OCI-LY7 (cell line): ENCODE measurements at regions not wholly inside any gene's neighbourhood (a gene's known extent, or its start where the extent isn't known, plus 50 kb on each side); places are given as distances from the start of the nearest gene placed in this dataset.

Experiments
- BruUV-seq: library from RNA; stranded (reverse); fragments of 400-500 nt; replicated peaks from 2 replicates; lab custom pipeline; 2021; lab: Mats Ljungman, UMichigan
- CTCF ChIA-PET: fragments of 300-600 bp; sonication (Branson Sonifier 250); formaldehyde crosslinking; loops from one replicate; lab custom pipeline; 2022; ENCODE audit warnings: antibody characterized with exemption; ENCODE audit not compliant: unreplicated experiment; lab: Charles Lee
- POLR2A ChIA-PET: fragments of 300-600 bp; sonication (Branson Sonifier 250); formaldehyde crosslinking; loops from one replicate; lab custom pipeline; 2022; ENCODE audit warnings: antibody characterized with exemption; lab: Charles Lee
- DNase-seq: peaks from one replicate; pipeline ENCODE4 v3.0.0-alpha.2; 2015; ENCODE audit warnings: low spot score
- H2AFZ ChIP-seq: fragments of 200-600 bp; sonication (generic), shearing (Covaris generic); 2 replicates; pipeline ENCODE4 v1.6.1; 2014; ENCODE audit warnings: mild to moderate bottlenecking, antibody characterized with exemption, low read length, moderate library complexity
- H3K27ac ChIP-seq: fragments of 200-600 bp; sonication (generic); 2 replicates; pipeline ENCODE4 v1.5.1; 2014; ENCODE audit warnings: mixed run types, low read depth, mild to moderate bottlenecking, moderate library complexity, low read length, inconsistent platforms; ENCODE audit not compliant: poor library complexity, severe bottlenecking
- H3K36me3 ChIP-seq: fragments of 200-600 bp; sonication (generic); 2 replicates; pipeline ENCODE4 v1.6.1; 2014; ENCODE audit warnings: mild to moderate bottlenecking, antibody characterized with exemption, low read length, moderate library complexity, mixed read lengths; ENCODE audit not compliant: insufficient read depth
- H3K4me1 ChIP-seq: fragments of 200-600 bp; sonication (generic); 2 replicates; pipeline ENCODE4 v1.5.1; 2014; ENCODE audit warnings: mild to moderate bottlenecking, low read length; ENCODE audit not compliant: insufficient read depth, poor library complexity, severe bottlenecking
- H3K4me2 ChIP-seq: fragments of 200-600 bp; sonication (generic); 2 replicates; pipeline ENCODE4 v1.6.1; 2014; ENCODE audit warnings: mild to moderate bottlenecking, low read length
- H3K4me3 ChIP-seq: fragments of 200-600 bp; sonication (generic); 2 replicates; pipeline ENCODE4 v1.5.1; 2014; ENCODE audit warnings: mild to moderate bottlenecking, low read depth, low read length; ENCODE audit not compliant: poor library complexity, severe bottlenecking
- H3K79me2 ChIP-seq: fragments of 200-600 bp; sonication (generic); 2 replicates; pipeline ENCODE4 v1.6.1; 2016; ENCODE audit warnings: low read depth, mild to moderate bottlenecking, low read length, moderate library complexity, mixed read lengths; ENCODE audit not compliant: insufficient read depth
- H3K9me2 ChIP-seq: fragments of 200-600 bp; sonication (generic); 2 replicates; pipeline ENCODE4 v1.6.1; 2016; ENCODE audit warnings: mild to moderate bottlenecking, low read length, mixed read lengths; ENCODE audit not compliant: insufficient read depth
- H3K9me3 ChIP-seq: fragments of 200-600 bp; sonication (generic); 2 replicates; pipeline ENCODE4 v1.6.1; 2014; ENCODE audit warnings: mild to moderate bottlenecking, mixed run types, low read length, mixed read lengths
- H4K20me1 ChIP-seq: fragments of 200-600 bp; sonication (generic); 2 replicates; pipeline ENCODE4 v1.6.1; 2014; ENCODE audit warnings: mild to moderate bottlenecking, antibody characterized with exemption, low read length, moderate library complexity, mixed read lengths; ENCODE audit not compliant: insufficient read depth
- EZH2phosphoT487 ChIP-seq: fragments of 200-600 bp; sonication (generic); IDR thresholded peaks from 2 replicates; pipeline ENCODE4 v1.6.1; 2018; ENCODE audit warnings: low read depth, borderline replicate concordance, mild to moderate bottlenecking, mixed run types, antibody characterized with exemption, low read length, moderate library complexity, mixed read lengths
- intact Hi-C: fragments of 100-400 bp; cut with micrococcal nuclease; formaldehyde crosslinking; loops from one replicate; pipeline ENCODE4 v1.10.0; 2022; ENCODE audit not compliant: unreplicated experiment
- TF ChIP-seq, protein P1 (sequence below): fragments of 200-600 bp; sonication (generic); conservative IDR thresholded peaks from 2 replicates; pipeline ENCODE4 v1.5.1; 2014; ENCODE audit warnings: mild to moderate bottlenecking, antibody characterized with exemption, low read length, moderate library complexity, mixed read lengths

DNA sequence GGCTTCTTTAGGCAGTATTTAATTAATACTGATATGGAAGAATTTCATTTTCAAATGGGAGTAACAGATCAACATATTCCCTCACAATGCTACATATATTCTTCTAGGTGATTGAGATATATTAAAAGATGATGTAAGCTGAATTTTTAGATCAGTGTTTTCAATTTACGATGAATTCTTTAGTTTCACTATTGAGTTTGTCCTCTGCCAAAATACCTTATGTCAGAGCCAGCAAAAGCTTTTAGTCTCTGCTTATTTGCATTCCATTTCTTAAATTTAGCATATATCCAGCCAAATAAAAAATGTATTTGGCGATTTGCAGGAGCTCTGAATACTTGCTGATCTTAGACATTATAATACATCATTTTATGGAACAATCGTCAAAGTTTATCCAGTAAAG is 144.3 kb downstream of the MOSPD2 start:
- CTCF ChIA-PET: no interaction called here
- intact Hi-C loops: no loop called here

DNA sequence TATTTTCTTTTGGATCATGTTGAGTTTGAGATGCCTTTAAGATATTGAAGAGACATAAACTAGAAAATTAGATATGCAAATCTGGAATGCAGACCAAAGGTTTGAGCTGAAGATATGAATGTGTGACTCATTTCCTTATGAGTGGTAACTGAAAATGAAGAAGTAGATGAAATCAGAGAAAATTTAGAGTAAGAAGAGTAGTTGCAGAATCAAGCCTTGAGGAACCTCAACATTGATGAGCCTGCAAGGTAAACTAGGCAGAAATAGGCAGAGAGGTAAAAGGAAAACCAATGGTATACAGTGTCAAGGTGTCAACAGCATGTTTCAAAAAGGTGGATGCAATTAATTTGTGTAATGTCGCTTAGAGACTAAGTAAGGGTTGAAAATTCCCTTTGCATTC is 142.8 kb downstream of the MOSPD2 start:
- no TSS peak for BruUV-seq
- TF ChIP-seq, protein P1, sequence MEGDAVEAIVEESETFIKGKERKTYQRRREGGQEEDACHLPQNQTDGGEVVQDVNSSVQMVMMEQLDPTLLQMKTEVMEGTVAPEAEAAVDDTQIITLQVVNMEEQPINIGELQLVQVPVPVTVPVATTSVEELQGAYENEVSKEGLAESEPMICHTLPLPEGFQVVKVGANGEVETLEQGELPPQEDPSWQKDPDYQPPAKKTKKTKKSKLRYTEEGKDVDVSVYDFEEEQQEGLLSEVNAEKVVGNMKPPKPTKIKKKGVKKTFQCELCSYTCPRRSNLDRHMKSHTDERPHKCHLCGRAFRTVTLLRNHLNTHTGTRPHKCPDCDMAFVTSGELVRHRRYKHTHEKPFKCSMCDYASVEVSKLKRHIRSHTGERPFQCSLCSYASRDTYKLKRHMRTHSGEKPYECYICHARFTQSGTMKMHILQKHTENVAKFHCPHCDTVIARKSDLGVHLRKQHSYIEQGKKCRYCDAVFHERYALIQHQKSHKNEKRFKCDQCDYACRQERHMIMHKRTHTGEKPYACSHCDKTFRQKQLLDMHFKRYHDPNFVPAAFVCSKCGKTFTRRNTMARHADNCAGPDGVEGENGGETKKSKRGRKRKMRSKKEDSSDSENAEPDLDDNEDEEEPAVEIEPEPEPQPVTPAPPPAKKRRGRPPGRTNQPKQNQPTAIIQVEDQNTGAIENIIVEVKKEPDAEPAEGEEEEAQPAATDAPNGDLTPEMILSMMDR: no peak
- no peak for TF ChIP-seq EZH2phosphoT487
- Histone ChIP-seq H3K4me3 (no peak overlapping the region), H2AFZ (no peak overlapping the region), H4K20me1 (no peaks in the 10 kb centered on the region), H3K36me3 (no peaks in the 10 kb centered on the region), H3K4me1 (no peaks in the 10 kb centered on the region), H3K79me2 (no peaks in the 10 kb centered on the region), H3K9me3 (no peaks in the 10 kb centered on the region), H3K27ac (no peak overlapping the region), H3K4me2 (no peak overlapping the region), H3K9me2 (no peaks in the 10 kb centered on the region)
- ChIA-PET POLR2A (no interaction called here), CTCF (no interaction called here)
- intact Hi-C loops: no loop called here
- DNase-seq: no peak

More for the DNA sequence above, 144.3 kb downstream of the MOSPD2 start:
- POLR2A ChIA-PET: no interaction called here
- H4K20me1 ChIP-seq: no peaks in the 10 kb centered on the region
- no peak overlapping the region for H3K4me2 ChIP-seq
- H3K4me3 ChIP-seq: no peak overlapping the region
- no peaks in the 10 kb centered on the region for H3K36me3 ChIP-seq
- no peaks in the 10 kb centered on the region for H3K9me2 ChIP-seq
- no peak for DNase-seq
- no peaks in the 10 kb centered on the region for H3K79me2 ChIP-seq
- no peak overlapping the region for H3K27ac ChIP-seq
- no peaks in the 10 kb centered on the region for H3K9me3 ChIP-seq
- BruUV-seq: no TSS peak
- no peaks in the 10 kb centered on the region for H3K4me1 ChIP-seq
- no peak overlapping the region for H2AFZ ChIP-seq
- TF ChIP-seq, protein P1: no peak
- TF ChIP-seq EZH2phosphoT487: no peak

DNA sequence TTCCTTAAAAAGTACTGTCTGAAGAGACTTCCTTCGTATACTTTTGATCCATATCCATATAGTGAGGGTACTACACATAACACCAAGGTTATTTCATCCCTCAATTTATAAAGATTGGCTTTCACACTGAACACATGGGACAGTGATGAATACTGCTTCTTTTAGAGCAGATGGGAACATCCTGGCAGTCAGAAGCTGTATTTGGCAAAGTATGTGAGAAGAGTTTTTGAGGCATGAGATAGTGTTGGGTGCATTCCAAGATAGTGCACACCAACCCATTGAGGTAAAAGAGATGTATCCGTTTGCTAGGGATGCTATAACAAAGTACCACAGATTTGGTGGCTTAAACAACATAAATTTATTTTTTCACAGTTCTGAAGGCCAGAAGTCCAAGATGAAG is 141.1 kb downstream of the MOSPD2 start:
- H3K27ac ChIP-seq: no peak overlapping the region

More for the DNA sequence above, 141.1 kb downstream of the MOSPD2 start:
- Histone ChIP-seq H3K9me2 (no peaks in the 10 kb centered on the region), H3K9me3 (no peaks in the 10 kb centered on the region), H4K20me1 (no peaks in the 10 kb centered on the region), H3K4me2 (no peak overlapping the region), H3K4me1 (no peaks in the 10 kb centered on the region), H3K36me3 (no peaks in the 10 kb centered on the region), H3K4me3 (no peak overlapping the region), H2AFZ (no peak overlapping the region), H3K79me2 (no peaks in the 10 kb centered on the region)
- ChIA-PET POLR2A (no interaction called here), CTCF (no interaction called here)
- TF ChIP-seq EZH2phosphoT487: no peak
- TF ChIP-seq, protein P1: no peak
- DNase-seq: no peak
- no TSS peak for BruUV-seq
- intact Hi-C loops: no loop called here
